HG03175 (cell line): ENCODE measurements at regions not wholly inside any gene's neighbourhood (a gene's known extent, or its start where the extent isn't known, plus 50 kb on each side); places are given as distances from the start of the nearest gene placed in this dataset.
"Not testable (repeated sequence)": the region's sequence is repeated elsewhere in the genome, so short reads cannot be mapped to it uniquely, and the experiment has no call there.

Source experiments
- ATAC-seq: cut with Tn5 transposase; IDR thresholded peaks from one replicate; pipeline ENCODE4 v1.9.1; 2021; ENCODE audit warnings: mild to moderate bottlenecking, moderate library complexity; ENCODE audit not compliant: unreplicated experiment

- ATAC-seq: no peak
Measured at GRCh38 chr5:121608826-121609225, 242.9 kb upstream of the FTMT start.

GRCh38 chr5:121624035-121624434, 227.6 kb upstream of the FTMT start:
- no peak for ATAC-seq

GRCh38 chr5:121628783-121629182, 222.9 kb upstream of the FTMT start:
- ATAC-seq: no peak

DNA sequence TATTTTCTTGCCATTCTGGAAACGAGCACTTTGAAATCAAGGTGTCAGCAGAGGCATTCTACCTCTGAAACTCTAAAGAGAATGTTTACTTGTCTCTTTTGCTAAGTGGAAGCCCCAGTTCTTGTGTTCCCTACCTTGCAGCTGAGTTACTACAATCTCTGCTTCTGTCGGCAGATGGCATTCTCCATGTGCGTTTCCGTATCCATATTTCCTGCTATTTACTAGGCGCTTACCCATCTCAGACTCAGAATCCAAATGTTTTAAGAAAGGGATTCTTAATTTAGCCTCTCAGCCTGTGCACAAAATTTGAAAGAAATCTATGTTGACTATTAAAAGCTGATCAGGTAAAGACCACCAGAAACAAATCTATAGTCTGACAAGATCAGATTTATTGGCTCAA, 221.3 kb upstream of the FTMT start:
- no peak for ATAC-seq

DNA sequence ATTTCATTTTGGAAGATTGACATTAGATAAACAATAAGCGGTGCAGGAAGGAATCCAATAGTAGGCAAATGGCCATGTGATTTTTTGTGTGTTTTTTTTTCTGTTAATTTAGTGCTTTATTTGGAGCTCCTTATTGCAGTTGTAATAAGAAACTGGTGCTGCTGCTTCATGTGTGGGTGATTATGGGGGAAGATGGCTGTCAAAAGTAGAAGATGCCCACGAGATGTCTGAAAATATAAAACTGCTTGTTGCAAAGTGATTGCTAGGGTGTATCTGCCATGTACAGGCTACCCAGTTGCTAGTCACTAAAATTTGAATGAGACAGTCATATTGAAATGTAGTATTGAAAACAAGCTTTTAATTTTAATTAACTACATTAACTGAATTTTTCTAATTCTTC, 216.7 kb upstream of the FTMT start:
- no peak for ATAC-seq

GRCh38 chr5:121638126-121638525, 213.6 kb upstream of the FTMT start:
- ATAC-seq: no peak

DNA sequence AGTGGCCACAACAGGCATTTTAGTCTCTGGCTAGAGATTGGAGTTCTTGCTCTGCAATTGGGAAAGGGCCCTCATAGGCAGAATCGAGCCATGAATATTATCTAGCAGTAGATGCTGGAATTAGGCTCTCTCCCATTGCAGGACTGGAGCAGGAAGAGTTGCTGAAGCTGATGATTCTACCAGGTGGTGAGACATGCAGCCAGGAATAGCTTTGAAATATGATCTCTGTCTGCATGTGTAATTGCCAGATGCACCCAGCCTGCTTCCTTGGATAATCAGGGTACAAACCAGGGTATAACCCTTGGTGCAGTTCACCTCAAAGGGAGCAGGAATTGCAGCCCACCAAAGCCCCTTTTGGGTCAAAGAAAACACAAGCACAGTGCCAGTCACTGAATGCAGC, 211.4 kb upstream of the FTMT start:
- no peak for ATAC-seq

- no peak for ATAC-seq
Measured at GRCh38 chr5:121658221-121658620, 193.5 kb upstream of the FTMT start.

- no peak for ATAC-seq
Measured at GRCh38 chr5:121660142-121660541, 191.5 kb upstream of the FTMT start.

GRCh38 chr5:121665542-121665941, 186.1 kb upstream of the FTMT start:
- ATAC-seq: not testable (repeated sequence)

DNA sequence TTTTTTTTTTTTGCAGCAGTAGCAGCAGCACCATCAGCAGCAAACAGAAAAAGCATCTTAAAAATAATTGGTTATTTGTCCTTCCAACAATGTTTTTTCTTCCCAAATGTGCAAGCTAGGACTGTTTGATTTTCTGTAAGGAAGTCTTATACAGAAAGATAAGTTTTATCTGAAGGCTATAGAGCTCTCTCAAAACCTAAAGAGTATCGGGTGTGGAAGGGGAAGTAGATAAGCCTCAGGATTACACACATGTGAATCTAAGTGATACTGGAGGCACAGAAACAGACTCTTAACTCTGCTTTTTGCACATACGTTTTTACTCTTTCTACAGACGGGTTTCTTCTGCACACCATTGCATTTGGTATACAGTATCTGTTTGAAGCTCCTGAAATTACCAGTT, 184.4 kb upstream of the FTMT start:
- ATAC-seq: no peak

- no peak for ATAC-seq
Measured at GRCh38 chr5:121668635-121669034, 183.0 kb upstream of the FTMT start.

DNA sequence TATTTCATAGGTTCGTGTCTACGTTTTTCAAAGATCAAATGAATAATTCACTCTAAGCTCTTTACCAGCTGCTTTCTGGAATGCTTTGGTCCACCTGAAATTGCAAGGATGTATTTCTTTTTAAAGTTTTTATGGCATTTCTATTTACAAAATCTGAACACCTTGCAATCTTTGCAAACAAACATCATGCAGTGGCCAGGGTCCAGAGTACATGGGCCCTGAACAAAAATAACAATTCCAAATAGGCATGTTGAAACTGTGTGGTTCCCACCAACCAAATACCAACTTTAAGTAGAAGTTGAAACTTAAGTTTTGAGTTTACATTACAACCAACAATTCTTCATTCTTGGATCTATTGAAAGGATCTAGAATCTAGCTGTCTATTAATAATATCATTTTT, 180.1 kb upstream of the FTMT start:
- ATAC-seq: no peak

- no peak for ATAC-seq
Measured at GRCh38 chr5:121675924-121676323, 175.8 kb upstream of the FTMT start.

DNA sequence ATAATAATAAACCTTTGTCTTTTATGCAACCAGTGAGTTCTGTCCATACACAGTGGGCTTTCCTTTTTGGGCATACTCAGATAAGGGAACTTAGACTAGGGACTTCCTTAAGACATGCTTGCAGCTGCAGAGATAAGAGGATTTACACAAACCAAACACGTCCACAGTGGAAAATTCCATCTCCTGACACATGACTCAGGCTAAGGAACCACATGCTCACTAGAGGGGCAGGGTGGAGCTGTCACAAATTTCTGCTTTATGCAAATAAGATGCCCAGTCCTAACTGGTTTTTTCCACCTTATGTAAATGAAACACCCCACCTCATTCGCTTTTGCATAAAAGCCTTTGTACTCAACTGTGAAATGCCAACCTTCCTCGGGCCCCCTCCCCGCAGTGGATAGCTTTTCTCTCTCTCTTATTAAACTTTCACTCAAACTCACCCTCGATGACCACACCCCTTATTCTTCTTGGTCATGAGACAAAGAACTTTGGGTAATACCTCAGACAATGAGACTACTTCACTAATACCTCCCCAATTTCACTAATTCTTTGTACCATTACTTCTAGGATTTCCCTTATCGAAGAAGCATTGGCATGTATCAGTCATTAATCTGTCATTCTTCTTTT, 170.3 kb upstream of the FTMT start:
- ATAC-seq: no peak

- no peak for ATAC-seq
Measured at GRCh38 chr5:121688126-121688525, 163.6 kb upstream of the FTMT start.

GRCh38 chr5:121688781-121689180, 162.9 kb upstream of the FTMT start:
- no peak for ATAC-seq

GRCh38 chr5:121691478-121691877, 160.2 kb upstream of the FTMT start:
- ATAC-seq: no peak

- no peak for ATAC-seq
Measured at GRCh38 chr5:121692158-121692557, 159.5 kb upstream of the FTMT start.

- ATAC-seq: no peak
Measured at GRCh38 chr5:121693864-121694263, 157.8 kb upstream of the FTMT start.

DNA sequence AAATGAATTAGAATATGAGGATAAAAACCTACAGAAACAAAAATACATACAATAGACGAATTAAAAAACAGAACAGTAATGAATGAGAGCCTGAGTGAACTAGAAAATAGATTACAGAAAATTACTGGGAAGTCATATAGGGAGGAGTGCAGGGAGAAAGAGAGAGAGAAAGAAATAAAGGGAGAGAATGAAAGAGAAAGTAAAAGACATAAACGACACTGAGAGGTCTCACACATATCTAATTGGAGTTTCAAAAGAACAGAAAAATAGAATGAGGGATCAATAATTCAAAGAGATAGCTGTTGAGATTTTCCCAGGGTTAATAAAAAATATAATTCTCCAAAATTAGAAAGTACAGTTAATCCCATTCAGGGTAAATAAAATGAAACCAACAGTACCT, 156.4 kb upstream of the FTMT start:
- ATAC-seq: no peak

DNA sequence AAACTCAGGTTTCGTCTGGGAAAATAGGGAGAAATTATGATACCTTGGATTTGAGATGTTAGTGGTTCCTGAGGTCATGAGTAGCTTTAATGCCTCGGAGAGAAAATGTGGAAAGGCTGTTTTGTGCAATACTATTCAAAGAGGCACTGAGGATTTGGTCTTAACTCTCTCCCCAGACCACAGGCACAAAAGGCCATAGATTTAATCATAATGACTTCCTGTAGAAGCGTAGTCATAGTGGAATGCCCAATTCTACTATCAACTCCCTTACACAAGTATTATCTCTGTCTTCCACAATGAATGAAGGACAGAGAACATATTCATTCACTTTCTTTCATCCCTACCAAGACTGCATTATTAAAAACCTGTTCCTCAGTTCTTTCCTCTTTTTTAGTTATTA, 153.0 kb upstream of the FTMT start:
- ATAC-seq: no peak

GRCh38 chr5:121701731-121702130, 150.0 kb upstream of the FTMT start:
- ATAC-seq: no peak
